HUES48 (cell line): ENCODE measurements at regions not wholly inside any gene's neighbourhood (a gene's known extent, or its start where the extent isn't known, plus 50 kb on each side); places are given as distances from the start of the nearest gene placed in this dataset.
"Not testable (repeated sequence)": the region's sequence is repeated elsewhere in the genome, so short reads cannot be mapped to it uniquely, and the experiment has no call there.

Experiments
- H3K27ac ChIP-seq: one replicate; pipeline ENCODE4 v1.7.0; 2013; ENCODE audit warnings: low read depth, low read length, inconsistent platforms
- H3K27me3 ChIP-seq: 2 replicates; pipeline ENCODE4 v1.6.1; 2013; ENCODE audit warnings: mild to moderate bottlenecking, low read length; ENCODE audit not compliant: control insufficient read depth, insufficient read depth
- H3K36me3 ChIP-seq: 2 replicates; pipeline ENCODE4 v1.6.1; 2013; ENCODE audit warnings: low read length; ENCODE audit not compliant: control insufficient read depth, insufficient read depth
- H3K4me1 ChIP-seq: 2 replicates; pipeline ENCODE4 v1.6.1; 2013; ENCODE audit warnings: mild to moderate bottlenecking, low read length; ENCODE audit not compliant: control insufficient read depth, insufficient read depth
- H3K4me3 ChIP-seq: 2 replicates; pipeline ENCODE4 v1.5.1; 2013; ENCODE audit warnings: mild to moderate bottlenecking, low read depth, low read length
- H3K9ac ChIP-seq: 2 replicates; pipeline ENCODE4 v1.6.1; 2013; ENCODE audit warnings: mild to moderate bottlenecking, low read depth, low read length, moderate library complexity
- H3K9me3 ChIP-seq: 2 replicates; pipeline ENCODE4 v1.6.1; 2013; ENCODE audit warnings: low read length; ENCODE audit not compliant: control insufficient read depth, insufficient read depth

GRCh38 chr4:126529997-126530396 is 1102.8 kb upstream of the INTU start:
- Histone ChIP-seq H3K36me3 (no peaks in the 10 kb centered on the region), H3K9me3 (no peaks in the 10 kb centered on the region; the same call in none of the 2 replicates)

GRCh38 chr4:126530996-126531585 is 1101.7 kb upstream of the INTU start:
- Histone ChIP-seq H3K4me3 (no peak overlapping the region), H3K4me1 (peaks cover 12% of the 10 kb centered on the region; the same call in 1 of the 2 replicates), H3K9ac (no peak overlapping the region), H3K36me3 (no peaks in the 10 kb centered on the region), H3K27me3 (no peaks in the 10 kb centered on the region), H3K27ac (no peak overlapping the region), H3K9me3 (no peaks in the 10 kb centered on the region; the same call in 1 of the 2 replicates)

More at GRCh38 chr4:126529997-126530396, 1102.8 kb upstream of the INTU start:
- no peaks in the 10 kb centered on the region for H3K27me3 ChIP-seq
- no peak overlapping the region for H3K4me3 ChIP-seq
- H3K27ac ChIP-seq, result no peak overlapping the region
- H3K9ac ChIP-seq, result no peak overlapping the region
- H3K4me1 ChIP-seq, result peaks cover 12% of the 10 kb centered on the region; the same call in 1 of the 2 replicates

- H3K36me3 ChIP-seq, result no peaks in the 10 kb centered on the region
- H3K9me3 ChIP-seq, result no peaks in the 10 kb centered on the region
- peaks cover 12% of the 10 kb centered on the region; the same call in 1 of the 2 replicates for H3K4me1 ChIP-seq
- no peak overlapping the region for H3K9ac ChIP-seq
- no peak overlapping the region for H3K27ac ChIP-seq
- no peaks in the 10 kb centered on the region for H3K27me3 ChIP-seq
- H3K4me3 ChIP-seq, result no peak overlapping the region
These were observed 1100.2 kb upstream of the INTU start for GRCh38 chr4:126532527-126532926.

- peaks cover 12% of the 10 kb centered on the region; the same call in 1 of the 2 replicates for H3K4me1 ChIP-seq
- H3K27ac ChIP-seq, result no peak overlapping the region
- H3K9ac ChIP-seq, result no peak overlapping the region
- H3K9me3 ChIP-seq, result no peaks in the 10 kb centered on the region
- no peaks in the 10 kb centered on the region for H3K36me3 ChIP-seq
- no peaks in the 10 kb centered on the region for H3K27me3 ChIP-seq
- H3K4me3 ChIP-seq, result no peak overlapping the region
These were observed 1099.5 kb upstream of the INTU start for GRCh38 chr4:126533146-126533805.

GRCh38 chr4:126539771-126540170 is 1093.0 kb upstream of the INTU start:
- Histone ChIP-seq H3K4me1 (no peaks in the 10 kb centered on the region), H3K9me3 (no peaks in the 10 kb centered on the region), H3K4me3 (no peak overlapping the region), H3K9ac (no peak overlapping the region), H3K27ac (no peak overlapping the region), H3K27me3 (no peaks in the 10 kb centered on the region), H3K36me3 (no peaks in the 10 kb centered on the region)

DNA sequence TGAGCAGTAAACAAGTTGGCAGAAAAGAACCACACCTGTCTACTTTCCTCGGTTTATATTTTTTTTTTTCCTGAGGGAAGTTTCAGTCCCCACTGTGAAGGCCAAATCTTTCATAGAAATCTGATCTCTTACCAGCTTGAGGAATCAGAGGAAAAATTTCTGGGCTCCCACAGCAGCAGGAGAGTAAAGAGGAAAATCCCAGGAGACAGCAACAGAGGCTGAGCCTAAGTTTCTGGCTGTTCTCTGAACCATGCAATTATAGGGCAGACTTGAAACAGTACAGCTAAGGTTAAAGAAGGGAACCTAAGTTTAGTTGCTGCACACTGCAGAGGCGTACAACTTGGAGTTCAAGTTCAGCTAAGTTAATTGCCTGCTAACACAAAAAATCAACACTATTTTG is 1090.9 kb upstream of the INTU start:
- Histone ChIP-seq H3K27ac (no peak overlapping the region), H3K4me3 (no peak overlapping the region), H3K4me1 (no peaks in the 10 kb centered on the region), H3K36me3 (no peaks in the 10 kb centered on the region), H3K9me3 (no peaks in the 10 kb centered on the region), H3K27me3 (no peaks in the 10 kb centered on the region), H3K9ac (no peak overlapping the region)

GRCh38 chr4:126544276-126544675 is 1088.5 kb upstream of the INTU start:
- no peaks in the 10 kb centered on the region for H3K27me3 ChIP-seq
- no peak overlapping the region for H3K27ac ChIP-seq

DNA sequence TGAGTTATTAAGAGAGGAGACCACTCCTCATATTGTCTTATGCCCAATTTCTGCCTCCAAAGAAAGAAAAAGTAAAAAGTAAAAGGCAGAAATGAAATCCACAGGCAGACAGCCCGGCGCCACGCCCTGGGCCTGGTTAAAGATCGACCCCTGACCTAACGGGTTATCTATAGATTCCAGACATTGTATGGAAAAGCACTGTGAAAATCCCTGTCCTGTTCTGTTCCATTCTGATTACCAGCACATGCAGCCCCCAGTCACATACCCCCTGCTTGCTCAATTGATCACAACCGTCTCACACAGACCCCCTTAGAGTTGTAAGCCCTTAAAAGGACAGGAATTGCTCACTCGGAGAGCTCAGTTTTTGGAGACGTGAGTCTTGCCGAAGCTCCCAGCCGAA is 1086.6 kb upstream of the INTU start:
- H3K4me1 ChIP-seq, H3K4me3 ChIP-seq, H3K9me3 ChIP-seq, H3K36me3 ChIP-seq, H3K9ac ChIP-seq, H3K27ac ChIP-seq, H3K27me3 ChIP-seq: not testable (repeated sequence)

More at GRCh38 chr4:126544276-126544675, 1088.5 kb upstream of the INTU start:
- no peaks in the 10 kb centered on the region for H3K9me3 ChIP-seq
- H3K4me1 ChIP-seq, result no peaks in the 10 kb centered on the region
- H3K36me3 ChIP-seq, result no peaks in the 10 kb centered on the region
- no peak overlapping the region for H3K9ac ChIP-seq
- H3K4me3 ChIP-seq, result no peak overlapping the region

GRCh38 chr4:126547352-126547751 is 1085.4 kb upstream of the INTU start:
- Histone ChIP-seq H3K27me3 (no peaks in the 10 kb centered on the region), H3K4me1 (no peaks in the 10 kb centered on the region), H3K27ac (no peak overlapping the region), H3K4me3 (no peak overlapping the region), H3K9ac (no peak overlapping the region), H3K9me3 (no peaks in the 10 kb centered on the region), H3K36me3 (no peaks in the 10 kb centered on the region)

DNA sequence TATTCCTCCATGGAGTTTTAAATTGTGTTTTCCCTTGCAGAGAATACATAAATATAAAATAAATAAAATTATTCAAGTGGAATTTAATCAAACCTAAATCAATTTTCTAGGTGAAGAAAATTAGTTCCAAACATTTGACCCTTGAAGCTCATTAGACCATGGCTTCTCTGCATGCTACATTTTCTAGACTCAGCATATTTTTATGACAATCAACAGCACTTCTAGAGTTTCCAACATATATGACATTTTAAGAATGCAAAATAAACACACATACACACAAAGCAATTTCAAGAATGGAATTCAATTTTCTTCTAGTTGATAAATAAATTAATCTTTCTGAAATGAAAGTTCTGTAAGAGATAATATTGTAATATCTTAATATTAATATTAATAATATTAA is 1083.9 kb upstream of the INTU start:
- Histone ChIP-seq H3K4me3 (no peak overlapping the region), H3K9me3 (no peaks in the 10 kb centered on the region), H3K27ac (no peak overlapping the region), H3K36me3 (no peaks in the 10 kb centered on the region), H3K27me3 (no peaks in the 10 kb centered on the region), H3K4me1 (no peaks in the 10 kb centered on the region), H3K9ac (no peak overlapping the region)

- no peaks in the 10 kb centered on the region for H3K9me3 ChIP-seq
- no peak overlapping the region for H3K4me3 ChIP-seq
- no peaks in the 10 kb centered on the region for H3K36me3 ChIP-seq
- no peak overlapping the region for H3K27ac ChIP-seq
- no peaks in the 10 kb centered on the region for H3K4me1 ChIP-seq
- no peaks in the 10 kb centered on the region for H3K27me3 ChIP-seq
- H3K9ac ChIP-seq, result no peak overlapping the region
These were observed 1080.4 kb upstream of the INTU start for GRCh38 chr4:126552321-126552720.
